MCF 10A (cell line): ENCODE measurements at regions not wholly inside any gene's neighbourhood (a gene's known extent, or its start where the extent isn't known, plus 50 kb on each side); places are given as distances from the start of the nearest gene placed in this dataset.

ENCODE experiments used
- BruUV-seq: library from RNA; stranded (reverse); fragments of 400-500 nt; replicated peaks from 2 replicates; lab custom pipeline; 2021; lab: Mats Ljungman, UMichigan
- CTCF ChIA-PET: fragments of 300-600 bp; sonication (Branson Sonifier 250); formaldehyde crosslinking; extraction: SDS; loops from one replicate; lab custom pipeline; 2021; ENCODE audit warnings: antibody characterized with exemption, inconsistent platforms; lab: Yijun Ruan, JAX
- POLR2A ChIA-PET: fragments of 300-600, 350-650 bp; sonication (Branson Sonifier 250); formaldehyde crosslinking; extraction: SDS; loops from one replicate; lab custom pipeline; 2020; ENCODE audit warnings: antibody characterized with exemption, inconsistent platforms; lab: Yijun Ruan, JAX
- DNase-seq: peaks from one replicate; pipeline ENCODE4 v3.0.0-alpha.2; 2018; ENCODE audit not compliant: unreplicated experiment
- H3K27ac Mint-ChIP-seq: one replicate; pipeline ENCODE4 v1.8.0; 2022; ENCODE audit warnings: mild to moderate bottlenecking, low read depth, mixed read lengths; ENCODE audit not compliant: unreplicated experiment
- H3K27me3 Mint-ChIP-seq: one replicate; pipeline ENCODE4 v1.8.0; 2022; ENCODE audit warnings: mixed read lengths; ENCODE audit not compliant: insufficient read depth, unreplicated experiment
- H3K36me3 Mint-ChIP-seq: one replicate; pipeline ENCODE4 v1.8.0; 2022; ENCODE audit warnings: mild to moderate bottlenecking, moderate library complexity, mixed read lengths; ENCODE audit not compliant: insufficient read depth, unreplicated experiment
- H3K4me1 Mint-ChIP-seq: one replicate; pipeline ENCODE4 v1.8.0; 2022; ENCODE audit warnings: mixed read lengths; ENCODE audit not compliant: insufficient read depth, unreplicated experiment
- H3K4me3 Mint-ChIP-seq: one replicate; pipeline ENCODE4 v1.8.0; 2022; ENCODE audit warnings: mild to moderate bottlenecking, moderate library complexity, mixed read lengths; ENCODE audit not compliant: unreplicated experiment
- H3K9me3 Mint-ChIP-seq: one replicate; pipeline ENCODE4 v1.8.0; 2022; ENCODE audit warnings: mixed read lengths; ENCODE audit not compliant: unreplicated experiment
- CTCF ChIP-seq: fragments of 200-600 bp; IDR thresholded peaks from one replicate; pipeline ENCODE4 v1.8.0; 2022; ENCODE audit warnings: antibody characterized with exemption, mild to moderate bottlenecking; ENCODE audit not compliant: unreplicated experiment
- intact Hi-C: fragments of 100-400 bp; cut with micrococcal nuclease; formaldehyde crosslinking; loops from 2 replicates; pipeline ENCODE4 v1.14.1; 2022

- intact Hi-C loops = no loop called here
- CTCF ChIA-PET = interaction anchor here (0.6 to 1.8 kb wide), 2 partner anchors 10 to 38 kb away, joined by 3 to 4 read pairs; no protein-coding TSS in a partner anchor
Measured at GRCh38 chr5:92907938-92908606, 672.9 kb downstream of the NR2F1-AS1 start.

GRCh38 chr5:92906798-92907376, 674.1 kb downstream of the NR2F1-AS1 start:
- CTCF ChIA-PET = no interaction called here
- no peak for TF ChIP-seq CTCF
- no peak for DNase-seq
- POLR2A ChIA-PET = no interaction called here
- H3K27me3 Mint-ChIP-seq = no peaks in the 10 kb centered on the region
- peaks cover 6% of the 10 kb centered on the region for H3K4me1 Mint-ChIP-seq
- H3K4me3 Mint-ChIP-seq = no peak overlapping the region
- H3K27ac Mint-ChIP-seq = no peak overlapping the region
- intact Hi-C loops = no loop called here
- no peaks in the 10 kb centered on the region for H3K9me3 Mint-ChIP-seq
- BruUV-seq = no TSS peak
- no peaks in the 10 kb centered on the region for H3K36me3 Mint-ChIP-seq

More at GRCh38 chr5:92907938-92908606, 672.9 kb downstream of the NR2F1-AS1 start:
- POLR2A ChIA-PET = interaction anchor here (0.6 kb wide), 1 partner anchor 13 kb away, joined by 3 read pairs; no protein-coding TSS in a partner anchor
- Mint-ChIP-seq H3K9me3 (no peaks in the 10 kb centered on the region), H3K4me3 (no peak overlapping the region), H3K36me3 (no peaks in the 10 kb centered on the region), H3K27ac (no peak overlapping the region), H3K27me3 (no peaks in the 10 kb centered on the region), H3K4me1 (peaks cover 6% of the 10 kb centered on the region)
- TF ChIP-seq CTCF = no peak
- BruUV-seq = no TSS peak
- DNase-seq = peak; percentile 45

- H3K4me3 Mint-ChIP-seq = no peak overlapping the region
- H3K36me3 Mint-ChIP-seq = no peaks in the 10 kb centered on the region
- DNase-seq = no peak
- POLR2A ChIA-PET = no interaction called here
- no TSS peak for BruUV-seq
- H3K4me1 Mint-ChIP-seq = peaks cover 6% of the 10 kb centered on the region
- TF ChIP-seq CTCF = no peak
- no peaks in the 10 kb centered on the region for H3K27me3 Mint-ChIP-seq
- no peak overlapping the region for H3K27ac Mint-ChIP-seq
- CTCF ChIA-PET = interaction anchor here (0.6 to 0.7 kb wide), 2 partner anchors 63 to 211 kb away, joined by 3 to 4 read pairs; no protein-coding TSS in a partner anchor
- intact Hi-C loops = no loop called here
- no peaks in the 10 kb centered on the region for H3K9me3 Mint-ChIP-seq
Measured at GRCh38 chr5:92904021-92904420, 677.0 kb downstream of the NR2F1-AS1 start.

GRCh38 chr5:92899611-92900010, 681.4 kb downstream of the NR2F1-AS1 start:
- ChIA-PET POLR2A (no interaction called here), CTCF (interaction anchor here (0.6 to 1.5 kb wide), 3 partner anchors 10 to 901 kb away, joined by 3 to 7 read pairs (median 4); no protein-coding TSS in a partner anchor)
- Mint-ChIP-seq H3K36me3 (no peaks in the 10 kb centered on the region), H3K4me1 (no peaks in the 10 kb centered on the region), H3K4me3 (no peak overlapping the region), H3K27ac (no peak overlapping the region), H3K27me3 (no peaks in the 10 kb centered on the region), H3K9me3 (no peaks in the 10 kb centered on the region)
- no TSS peak for BruUV-seq
- DNase-seq = no peak
- no peak for TF ChIP-seq CTCF
- intact Hi-C loops = no loop called here
